ENCODE measurements at regions not wholly inside any gene's neighbourhood (a gene's known extent, or its start where the extent isn't known, plus 50 kb on each side); places are given as distances from the start of the nearest gene placed in this dataset.

DNA sequence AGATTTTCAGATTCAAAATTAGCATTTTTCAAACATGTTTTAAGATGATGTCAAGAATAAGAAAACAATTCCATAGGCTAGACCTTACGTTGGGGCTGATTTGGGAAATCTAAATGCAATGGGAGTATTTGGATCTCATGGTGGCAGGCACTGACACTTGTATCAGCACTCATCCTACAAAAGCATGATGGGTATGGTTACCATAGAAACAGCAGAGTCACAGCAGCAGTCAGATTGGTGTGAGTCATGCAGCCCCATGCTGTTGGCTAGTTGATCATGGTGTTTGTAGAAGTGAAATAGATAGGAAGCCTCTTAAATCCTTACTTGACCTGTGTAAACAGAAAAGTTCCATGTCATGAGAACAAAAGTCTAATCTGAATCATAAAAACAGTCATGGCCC lies 1637.3 kb upstream of the PABPC4L start:
- peak; percentile 6 for DNase-seq (ENCODE audit: extremely low read depth, low read depth)

- no peak for DNase-seq (ENCODE audit: extremely low read depth, low read depth)
Measured at GRCh38 chr4:135834471-135834870, 1632.9 kb upstream of the PABPC4L start.

DNA sequence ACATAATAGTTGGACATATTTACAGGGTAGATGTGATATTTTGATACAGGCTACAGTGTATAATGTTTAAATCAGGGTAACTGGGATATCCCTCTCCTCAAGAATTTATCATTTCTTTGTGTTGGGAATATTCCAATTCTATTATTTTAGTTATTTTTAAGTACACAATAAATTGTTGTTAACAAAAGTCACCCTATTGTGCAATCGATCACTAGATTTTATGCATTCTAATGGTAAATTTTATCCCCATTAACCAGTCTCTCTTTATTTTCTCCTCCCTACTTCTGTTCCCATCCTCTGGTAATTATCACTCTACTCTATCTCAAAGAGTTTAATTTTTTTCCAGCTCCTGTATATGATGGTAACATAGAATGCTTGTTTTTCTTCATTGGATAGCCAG lies 1631.9 kb upstream of the PABPC4L start:
- DNase-seq (ENCODE audit: extremely low read depth, low read depth), result no peak

GRCh38 chr4:135824759-135825296 lies 1623.2 kb upstream of the PABPC4L start:
- DNase-seq (ENCODE audit: extremely low read depth, low read depth), result no peak

GRCh38 chr4:135804785-135805184 lies 1603.2 kb upstream of the PABPC4L start:
- no peak for DNase-seq (ENCODE audit: extremely low read depth, low read depth)

GRCh38 chr4:135777361-135777760 lies 1575.8 kb upstream of the PABPC4L start:
- DNase-seq (ENCODE audit: extremely low read depth, low read depth), result no peak

DNA sequence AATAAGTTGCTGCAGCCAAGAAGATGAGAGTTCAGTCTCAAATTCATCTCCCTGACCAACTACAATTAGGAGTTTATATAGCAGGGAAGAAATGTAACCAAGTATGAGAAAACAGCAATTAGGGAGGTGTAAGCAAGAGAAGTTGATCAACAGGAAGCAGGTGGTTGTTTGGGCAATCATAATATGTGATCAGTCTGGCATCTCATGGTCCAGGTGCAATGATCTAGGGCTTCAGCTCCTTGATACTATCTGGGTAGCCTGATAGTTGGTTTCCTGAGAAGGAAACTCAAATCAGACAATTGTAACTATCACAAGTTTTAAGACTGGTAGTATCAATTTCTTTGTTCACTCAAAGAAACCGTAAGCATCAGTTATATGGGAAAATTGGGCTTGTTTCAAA lies 1574.3 kb upstream of the PABPC4L start:
- no peak for DNase-seq (ENCODE audit: extremely low read depth, low read depth)

- DNase-seq (ENCODE audit: extremely low read depth, low read depth), result no peak
Measured at GRCh38 chr4:135770505-135770904, 1568.9 kb upstream of the PABPC4L start.

DNA sequence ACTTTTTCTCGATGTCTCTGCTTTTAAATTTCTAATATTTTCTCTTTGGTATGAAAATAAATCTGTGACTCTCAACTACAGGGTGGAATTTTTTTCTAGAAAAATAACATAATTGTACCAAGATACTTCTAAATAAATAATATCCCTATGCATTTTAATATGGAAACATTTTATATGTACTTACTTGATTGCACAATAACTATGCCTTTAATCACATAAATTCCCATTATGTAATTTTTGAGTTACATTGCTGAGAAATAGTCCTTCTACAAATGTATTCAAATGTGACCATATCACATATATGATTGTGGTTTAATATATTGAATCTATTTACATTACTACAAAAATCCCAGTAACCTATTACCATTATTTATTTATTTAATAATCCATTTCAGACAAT lies 1543.3 kb upstream of the PABPC4L start:
- no peak for DNase-seq (ENCODE audit: extremely low read depth, low read depth)

DNA sequence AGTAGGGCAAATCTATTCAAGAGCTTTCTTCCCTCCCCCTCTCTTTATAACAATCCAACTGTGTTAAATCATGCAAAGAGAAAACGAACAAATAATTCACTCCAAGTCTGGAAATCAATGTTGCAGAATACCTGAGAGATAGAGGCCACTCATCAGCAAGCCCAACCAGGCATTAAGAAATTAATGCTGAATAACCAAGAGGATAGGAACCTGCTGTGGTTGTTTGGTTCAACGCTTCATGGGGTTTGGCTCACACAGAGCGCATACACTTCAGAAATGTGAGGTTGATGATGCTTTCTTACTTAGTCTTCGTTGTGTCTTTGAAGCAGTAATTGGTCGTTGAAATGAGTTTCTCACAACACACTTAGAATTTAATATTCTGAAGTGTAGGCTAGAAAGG lies 1540.0 kb upstream of the PABPC4L start:
- no peak for DNase-seq (ENCODE audit: extremely low read depth, low read depth)

DNA sequence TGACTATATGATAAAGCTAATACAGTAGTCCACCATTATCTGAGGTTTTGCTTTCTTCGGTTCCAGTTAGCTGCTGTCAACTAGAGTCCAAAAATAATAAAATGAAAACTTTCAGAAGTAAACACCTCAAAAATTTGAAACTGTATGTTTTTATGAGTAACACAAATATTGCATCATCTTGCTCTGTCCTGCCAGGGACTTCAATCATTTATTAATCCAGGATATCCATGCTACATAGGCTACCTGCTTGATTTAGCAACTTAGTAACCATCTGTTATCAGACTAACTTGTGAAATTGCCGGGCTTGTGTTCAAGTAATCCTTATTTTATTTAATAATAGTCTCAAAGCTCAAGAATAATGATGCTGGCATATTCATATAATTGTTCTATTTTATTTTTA lies 1537.8 kb upstream of the PABPC4L start:
- DNase-seq (ENCODE audit: extremely low read depth, low read depth), result no peak

DNA sequence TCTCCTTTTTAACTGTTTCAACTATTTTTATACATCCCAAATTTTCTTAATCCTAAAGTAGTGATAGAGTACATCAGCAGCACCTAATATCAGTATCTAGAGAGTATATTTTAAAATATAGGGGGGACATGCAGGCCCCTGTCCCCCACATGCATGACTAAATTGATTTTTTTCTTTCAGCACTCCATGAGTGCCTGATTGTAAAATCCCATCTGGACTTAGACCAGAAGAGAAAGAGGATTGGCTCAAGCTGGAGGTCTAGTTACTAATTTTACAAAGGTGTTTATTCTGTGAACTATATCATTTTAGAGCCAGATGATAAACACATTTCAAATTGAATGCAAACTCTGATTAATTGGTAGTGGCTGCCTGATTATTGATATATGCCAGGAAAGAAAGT lies 1533.9 kb upstream of the PABPC4L start:
- no peak for DNase-seq (ENCODE audit: extremely low read depth, low read depth)

DNA sequence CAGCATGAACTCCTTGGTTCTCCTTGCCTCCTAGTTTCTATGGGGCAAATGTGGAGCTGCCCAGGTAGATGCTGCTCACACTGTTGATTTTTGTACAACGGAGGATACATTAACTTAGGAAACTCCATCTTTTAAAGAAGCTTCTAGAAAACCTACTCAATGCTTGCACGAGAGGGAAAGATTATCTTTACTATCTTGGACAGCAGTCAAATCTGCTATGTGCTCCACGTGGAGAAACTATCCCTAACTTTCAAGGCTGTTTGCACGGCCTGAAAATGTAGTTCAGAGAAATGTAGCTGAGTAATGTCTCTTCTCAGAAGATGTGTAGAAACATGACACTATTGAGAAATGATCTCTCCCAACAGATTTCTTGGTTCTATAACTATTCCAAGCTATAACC lies 1530.9 kb upstream of the PABPC4L start:
- no peak for DNase-seq (ENCODE audit: extremely low read depth, low read depth)

DNA sequence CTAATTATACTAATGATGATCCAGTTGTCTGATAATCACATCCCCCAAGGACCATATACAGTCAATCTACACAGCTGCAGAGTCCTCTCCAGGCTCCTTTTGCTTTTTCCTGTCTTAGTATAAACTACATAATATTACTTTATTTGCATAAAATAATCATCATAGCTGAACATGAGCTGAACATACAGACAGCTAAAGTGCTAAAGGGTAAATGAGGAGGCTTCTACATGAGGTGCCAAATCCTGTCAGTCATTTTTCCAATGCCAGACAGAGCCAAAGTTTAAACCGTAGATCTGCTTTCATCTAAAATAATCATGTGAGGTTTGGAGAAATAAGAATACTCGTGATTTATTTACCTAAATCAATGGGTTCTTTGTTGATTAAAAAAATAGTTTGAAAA lies 1530.1 kb upstream of the PABPC4L start:
- DNase-seq (ENCODE audit: extremely low read depth, low read depth), result no peak

GRCh38 chr4:135724421-135724820 lies 1522.8 kb upstream of the PABPC4L start:
- no peak for DNase-seq (ENCODE audit: extremely low read depth, low read depth)

GRCh38 chr4:135718019-135718418 lies 1516.4 kb upstream of the PABPC4L start:
- DNase-seq (ENCODE audit: extremely low read depth, low read depth), result peak; percentile 1

DNA sequence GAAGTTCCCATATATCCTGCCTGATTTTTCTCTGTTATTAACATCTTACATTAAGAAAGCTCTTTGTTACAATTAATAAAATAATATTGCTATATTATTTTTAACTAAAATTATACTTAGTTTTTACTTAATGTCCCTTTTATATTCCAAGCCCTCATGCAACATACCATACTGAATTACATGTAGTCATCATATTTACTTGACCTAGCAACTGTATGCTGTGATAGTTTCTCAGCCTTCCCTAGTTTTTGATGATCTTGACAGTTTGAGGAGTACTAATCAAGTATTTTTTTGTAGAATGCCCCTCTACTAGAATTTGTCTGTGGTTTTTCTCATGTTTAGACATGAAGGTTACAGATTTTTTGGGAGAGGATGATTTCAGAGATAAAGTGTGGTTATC lies 1503.8 kb upstream of the PABPC4L start:
- DNase-seq (ENCODE audit: extremely low read depth, low read depth), result no peak

DNA sequence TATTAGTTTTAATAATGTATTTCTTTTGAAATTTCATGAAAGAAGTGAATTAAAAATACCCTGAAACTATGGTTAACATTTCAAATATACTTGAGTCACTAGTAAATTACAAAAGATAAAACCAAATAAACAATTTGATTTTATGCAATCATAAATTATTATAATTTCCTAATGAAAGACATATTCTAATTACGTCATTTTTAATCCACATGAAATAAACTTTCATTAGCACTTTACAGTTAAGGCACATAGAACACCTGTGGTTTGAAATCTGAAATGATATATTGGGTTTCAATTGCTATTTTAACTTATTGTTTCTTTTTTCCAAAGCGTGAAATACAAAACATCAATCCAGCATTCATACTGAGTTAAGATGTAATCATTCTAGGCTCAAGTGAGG lies 1492.5 kb upstream of the PABPC4L start:
- no peak for DNase-seq (ENCODE audit: extremely low read depth, low read depth)

- DNase-seq (ENCODE audit: extremely low read depth, low read depth), result no peak
Measured at GRCh38 chr4:135684001-135684400, 1482.4 kb upstream of the PABPC4L start.

- DNase-seq (ENCODE audit: extremely low read depth, low read depth), result no peak
Measured at GRCh38 chr4:135672202-135672601, 1470.6 kb upstream of the PABPC4L start.

DNA sequence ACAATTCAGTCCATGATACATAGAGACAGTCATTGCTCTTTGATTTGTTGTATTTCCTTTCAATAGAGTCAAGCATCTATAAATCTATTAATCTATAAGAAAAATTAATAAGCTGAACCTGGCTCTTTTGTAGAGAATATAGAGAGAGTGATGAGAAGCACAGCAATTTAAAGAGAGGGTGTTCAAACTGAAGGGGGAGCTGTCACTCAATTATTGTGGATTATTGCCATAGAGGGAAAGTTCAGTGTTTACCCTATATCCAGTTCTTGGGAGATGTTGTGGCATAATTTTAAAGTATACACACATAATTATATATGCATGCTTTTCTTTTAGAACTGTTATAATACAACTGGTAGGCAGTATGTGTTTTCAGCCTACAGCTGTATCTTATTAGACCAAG lies 1469.0 kb upstream of the PABPC4L start:
- DNase-seq (ENCODE audit: extremely low read depth, low read depth), result no peak

Data from NCI-H460 (cell line).